Nephron progenitor cell (in vitro differentiated cells): ENCODE measurements at regions not wholly inside any gene's neighbourhood (a gene's known extent, or its start where the extent isn't known, plus 50 kb on each side); places are given as distances from the start of the nearest gene placed in this dataset.
A peak's percentile ranks its signal among the peaks of the same experiment; 100 is the strongest.

Source experiments
- DNase-seq: peaks from one replicate; pipeline ENCODE4 v3.0.0; 2021
- H3K27ac Mint-ChIP-seq: 2 replicates; pipeline ENCODE4 v1.8.0; 2021; ENCODE audit warnings: mild to moderate bottlenecking, moderate library complexity, mixed read lengths
- H3K27me3 Mint-ChIP-seq: 2 replicates; pipeline ENCODE4 v1.8.0; 2021; ENCODE audit warnings: mild to moderate bottlenecking, low read depth, mixed read lengths; ENCODE audit not compliant: poor library complexity
- H3K36me3 Mint-ChIP-seq: 2 replicates; pipeline ENCODE4 v1.8.0; 2021; ENCODE audit warnings: low read depth, mixed read lengths
- H3K4me1 Mint-ChIP-seq: 2 replicates; pipeline ENCODE4 v1.8.0; 2021; ENCODE audit warnings: mixed read lengths
- H3K4me3 Mint-ChIP-seq: 2 replicates; pipeline ENCODE4 v1.8.0; 2021; ENCODE audit warnings: mild to moderate bottlenecking, moderate library complexity, mixed read lengths
- H3K9me3 Mint-ChIP-seq: 2 replicates; pipeline ENCODE4 v1.8.0; 2021; ENCODE audit warnings: mild to moderate bottlenecking, moderate library complexity, mixed read lengths
- CTCF ChIP-seq: fragments of 200-600 bp; sonication (generic); IDR thresholded peaks from 2 replicates; pipeline ENCODE4 v1.5.0; 2021; ENCODE audit warnings: antibody characterized with exemption

GRCh38 chr1:170274131-170274501, 128.4 kb downstream of the NTMT2 start:
- Mint-ChIP-seq H3K9me3 (no peaks in the 10 kb centered on the region), H3K36me3 (no peaks in the 10 kb centered on the region), H3K27me3 (peaks cover 4% of the 10 kb centered on the region), H3K27ac (no peak overlapping the region), H3K4me3 (no peak overlapping the region), H3K4me1 (peaks cover 17% of the 10 kb centered on the region)
- DNase-seq, result no peak
- TF ChIP-seq CTCF, result no peak

- H3K27me3 Mint-ChIP-seq, result peaks cover 6% of the 10 kb centered on the region
- no peak overlapping the region for H3K27ac Mint-ChIP-seq
- TF ChIP-seq CTCF, result no peak
- no peak overlapping the region for H3K4me3 Mint-ChIP-seq
- no peaks in the 10 kb centered on the region for H3K36me3 Mint-ChIP-seq
- peaks cover 17% of the 10 kb centered on the region for H3K4me1 Mint-ChIP-seq
- no peaks in the 10 kb centered on the region for H3K9me3 Mint-ChIP-seq
- no peak for DNase-seq
Observed at GRCh38 chr1:170277985-170278384, 132.2 kb downstream of the NTMT2 start.

- no peak overlapping the region for H3K4me3 Mint-ChIP-seq
- peaks cover 6% of the 10 kb centered on the region for H3K27me3 Mint-ChIP-seq
- DNase-seq, result no peak
- H3K4me1 Mint-ChIP-seq, result peaks cover 4% of the 10 kb centered on the region
- no peak for TF ChIP-seq CTCF
- H3K9me3 Mint-ChIP-seq, result no peaks in the 10 kb centered on the region
- H3K36me3 Mint-ChIP-seq, result no peaks in the 10 kb centered on the region
- H3K27ac Mint-ChIP-seq, result no peak overlapping the region
Observed at GRCh38 chr1:170284016-170284415, 138.3 kb downstream of the NTMT2 start.

GRCh38 chr1:170284512-170284911, 138.8 kb downstream of the NTMT2 start:
- no peak for DNase-seq
- peaks cover 6% of the 10 kb centered on the region for H3K27me3 Mint-ChIP-seq
- H3K36me3 Mint-ChIP-seq, result no peaks in the 10 kb centered on the region
- peaks cover 4% of the 10 kb centered on the region for H3K4me1 Mint-ChIP-seq
- H3K4me3 Mint-ChIP-seq, result no peak overlapping the region
- H3K27ac Mint-ChIP-seq, result no peak overlapping the region
- no peak for TF ChIP-seq CTCF
- no peaks in the 10 kb centered on the region for H3K9me3 Mint-ChIP-seq

GRCh38 chr1:170284951-170285350, 139.2 kb downstream of the NTMT2 start:
- H3K27me3 Mint-ChIP-seq, result peaks cover 4% of the 10 kb centered on the region
- no peak overlapping the region for H3K27ac Mint-ChIP-seq
- TF ChIP-seq CTCF, result no peak
- H3K36me3 Mint-ChIP-seq, result no peaks in the 10 kb centered on the region
- peak; percentile 22 for DNase-seq
- no peak overlapping the region for H3K4me3 Mint-ChIP-seq
- no peaks in the 10 kb centered on the region for H3K9me3 Mint-ChIP-seq
- peaks cover 7% of the 10 kb centered on the region for H3K4me1 Mint-ChIP-seq

- Mint-ChIP-seq H3K4me3 (no peak overlapping the region), H3K4me1 (peaks cover 21% of the 10 kb centered on the region), H3K27ac (no peak overlapping the region), H3K36me3 (no peaks in the 10 kb centered on the region), H3K9me3 (no peaks in the 10 kb centered on the region), H3K27me3 (peaks cover 4% of the 10 kb centered on the region)
- DNase-seq, result no peak
- TF ChIP-seq CTCF, result no peak
Observed at GRCh38 chr1:170288155-170288554, 142.4 kb downstream of the NTMT2 start.
